GM10266 (cell line): ENCODE measurements at regions not wholly inside any gene's neighbourhood (a gene's known extent, or its start where the extent isn't known, plus 50 kb on each side); places are given as distances from the start of the nearest gene placed in this dataset.
"Not testable (repeated sequence)": the region's sequence is repeated elsewhere in the genome, so short reads cannot be mapped to it uniquely, and the experiment has no call there.

Experiments
- DNase-seq: peaks from one replicate; pipeline ENCODE4 v3.0.0; 2012; ENCODE audit errors: extremely low spot score
- CTCF ChIP-seq: IDR thresholded peaks from 2 replicates; pipeline ENCODE4 v1.5.1; 2012; ENCODE audit warnings: mild to moderate bottlenecking, low read depth; ENCODE audit not compliant: control insufficient read depth, insufficient read depth; ENCODE audit errors: missing control alignments

- TF ChIP-seq CTCF = no peak
- DNase-seq = no peak
These were observed 509.2 kb downstream of the LTN1 start for GRCh38 chr21:28483301-28484035.

- no peak for TF ChIP-seq CTCF
- DNase-seq = no peak
These were observed 510.0 kb downstream of the LTN1 start for GRCh38 chr21:28482657-28483056.

GRCh38 chr21:28480470-28480869 is 512.2 kb downstream of the LTN1 start:
- no peak for DNase-seq
- TF ChIP-seq CTCF = no peak

GRCh38 chr21:28473530-28474220 is 519.0 kb downstream of the LTN1 start:
- no peak for TF ChIP-seq CTCF

GRCh38 chr21:28472543-28472942 is 520.1 kb downstream of the LTN1 start:
- not testable (repeated sequence) for DNase-seq

More at GRCh38 chr21:28473530-28474220, 519.0 kb downstream of the LTN1 start:
- no peak for DNase-seq

- DNase-seq = no peak
- no peak for TF ChIP-seq CTCF
These were observed 527.7 kb downstream of the LTN1 start for GRCh38 chr21:28464988-28465387.

- no peak for TF ChIP-seq CTCF
- no peak for DNase-seq
These were observed 528.6 kb downstream of the LTN1 start for GRCh38 chr21:28464095-28464494.
